CD4-positive, alpha-beta T cell (primary cell): ENCODE measurements at regions not wholly inside any gene's neighbourhood (a gene's known extent, or its start where the extent isn't known, plus 50 kb on each side); places are given as distances from the start of the nearest gene placed in this dataset.

ENCODE experiments used
- ATAC-seq: fragments of 200-7000 bp; cut with Tn5 transposase; one replicate; pipeline ENCODE4 v1.10.0; 2022; ENCODE audit warnings: mild to moderate bottlenecking; ENCODE audit not compliant: poor library complexity
- CTCF ChIA-PET: fragments of 350-600 bp; sonication (Branson Sonifier 250); formaldehyde crosslinking; loops from one replicate; lab custom pipeline; 2021; ENCODE audit warnings: antibody characterized with exemption, inconsistent platforms; lab: Charles Lee
- POLR2A ChIA-PET: fragments of 350-600 bp; sonication (Branson Sonifier 250); formaldehyde crosslinking; loops from one replicate; lab custom pipeline; 2021; ENCODE audit warnings: antibody characterized with exemption, inconsistent platforms; lab: Charles Lee
- DNase-seq, 14 experiments: peaks; one replicate each; pipeline ENCODE4 v3.0.0-alpha.2; 2013 to 2020; ENCODE audit warnings: mixed read lengths in 2 of 14
- H3K27ac ChIP-seq, 2 donors: one replicate each; pipeline versions ENCODE4 v1.5.1 to v1.7.0; 2013; ENCODE audit warnings: low read length in 2 of 2, low read depth in 1 of 2, mild to moderate bottlenecking in 1 of 2
- H3K27me3 ChIP-seq, 2 experiments: 1 replicate in 1 of 2; 2 replicates in 1 of 2; pipeline versions ENCODE4 v1.6.1 to v1.7.0; 2013; ENCODE audit warnings: low read length in 2 of 2, control low read depth in 1 of 2, mild to moderate bottlenecking in 1 of 2, moderate library complexity in 1 of 2; ENCODE audit not compliant: insufficient read depth in 2 of 2, control insufficient read depth in 1 of 2
- H3K36me3 ChIP-seq: one replicate; pipeline ENCODE4 v1.6.1; 2013; ENCODE audit warnings: low read length, control low read depth; ENCODE audit not compliant: insufficient read depth
- H3K4me1 ChIP-seq: one replicate; pipeline ENCODE4 v1.6.1; 2013; ENCODE audit warnings: low read length, control low read depth; ENCODE audit not compliant: insufficient read depth
- H3K4me3 ChIP-seq: one replicate; pipeline ENCODE4 v1.5.1; 2013; ENCODE audit warnings: mild to moderate bottlenecking, low read length, moderate library complexity
- H3K9me3 ChIP-seq, 2 experiments: 1 replicate in 1 of 2; 2 replicates in 1 of 2; pipeline versions ENCODE4 v1.6.1 to v1.7.0; 2013; ENCODE audit warnings: low read length in 2 of 2, mild to moderate bottlenecking in 2 of 2, control low read depth in 1 of 2, moderate library complexity in 1 of 2; ENCODE audit not compliant: control insufficient read depth in 1 of 2, insufficient read depth in 1 of 2
- H3K27ac Mint-ChIP-seq: one replicate; pipeline ENCODE4 v1.8.0; 2020; ENCODE audit warnings: mixed read lengths
- H3K27me3 Mint-ChIP-seq: one replicate; pipeline ENCODE4 v1.8.0; 2021; ENCODE audit warnings: mixed read lengths
- H3K36me3 Mint-ChIP-seq: one replicate; pipeline ENCODE4 v1.8.0; 2021; ENCODE audit warnings: low read depth, mixed read lengths
- H3K4me1 Mint-ChIP-seq: one replicate; pipeline ENCODE4 v1.8.0; 2021; ENCODE audit warnings: low read depth, mixed read lengths
- H3K4me3 Mint-ChIP-seq: one replicate; pipeline ENCODE4 v1.8.0; 2020; ENCODE audit warnings: mild to moderate bottlenecking, mixed read lengths
- H3K9me3 Mint-ChIP-seq: one replicate; pipeline ENCODE4 v1.8.0; 2020; ENCODE audit warnings: mixed read lengths
- CTCF ChIP-seq: fragments of 200-600 bp; IDR thresholded peaks from one replicate; pipeline ENCODE4 v1.8.0; 2022; ENCODE audit warnings: antibody characterized with exemption, mild to moderate bottlenecking
- intact Hi-C, 2 experiments: fragments of 100-400 bp; cut with DNase I in 1 of 2; cut with micrococcal nuclease in 1 of 2; formaldehyde crosslinking; loops; one replicate each; pipeline versions ENCODE4 v1.15.1 to v1.9.0; 2023 to 2025; cut with DNase I, micrococcal nuclease

DNA sequence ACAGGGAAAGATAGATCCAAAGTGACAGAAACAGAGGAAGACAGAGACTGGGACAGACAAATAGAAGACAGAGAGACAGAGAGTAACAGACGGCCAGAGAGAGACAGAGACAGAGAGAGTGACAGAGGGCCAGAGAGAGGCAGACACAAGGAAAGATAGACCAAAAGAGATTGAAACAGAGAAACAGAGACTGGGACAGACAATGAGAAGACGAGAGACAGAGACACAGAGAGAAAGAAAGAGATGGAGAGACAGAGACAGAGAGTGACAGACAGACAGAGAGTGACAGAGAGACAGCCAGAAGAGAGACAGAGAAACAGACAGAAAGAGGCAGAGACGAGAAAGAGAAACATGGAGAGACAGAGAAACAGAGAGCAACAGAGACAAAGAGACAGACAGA lies 127.3 kb downstream of the UQCRFS1 start:
- no peaks in the 10 kb centered on the region for H3K9me3 Mint-ChIP-seq
- no peak for ATAC-seq
- H3K27ac Mint-ChIP-seq = no peak overlapping the region
- no peak for TF ChIP-seq CTCF
- no peaks in the 10 kb centered on the region for H3K4me1 ChIP-seq
- H3K4me3 ChIP-seq = no peak overlapping the region
- H3K36me3 Mint-ChIP-seq = no peaks in the 10 kb centered on the region
- H3K27ac ChIP-seq = no peak overlapping the region
- H3K27me3 ChIP-seq = peaks cover 5 to 6% of the 10 kb centered on the region in 2 experiments
- H3K36me3 ChIP-seq = no peaks in the 10 kb centered on the region
- no peaks in the 10 kb centered on the region for H3K4me1 Mint-ChIP-seq
- ChIA-PET POLR2A (no interaction called here), CTCF (no interaction called here)
- DNase-seq = no peak
- H3K4me3 Mint-ChIP-seq = no peak overlapping the region
- peaks cover 13% of the 10 kb centered on the region for H3K27me3 Mint-ChIP-seq
- intact Hi-C loops = no loop called here
- H3K9me3 ChIP-seq = peaks cover 0 to 4% of the 10 kb centered on the region in 2 experiments

GRCh38 chr19:29085206-29085605 lies 127.7 kb downstream of the UQCRFS1 start:
- H3K27ac Mint-ChIP-seq = no peak overlapping the region
- no peaks in the 10 kb centered on the region for H3K4me1 ChIP-seq
- no peak for ATAC-seq
- ChIA-PET POLR2A (no interaction called here), CTCF (no interaction called here)
- H3K27me3 ChIP-seq = peaks cover 5 to 6% of the 10 kb centered on the region in 2 experiments
- no peak for DNase-seq
- H3K27ac ChIP-seq = no peak overlapping the region
- no peaks in the 10 kb centered on the region for H3K4me1 Mint-ChIP-seq
- intact Hi-C loops = no loop called here
- TF ChIP-seq CTCF = no peak
- no peaks in the 10 kb centered on the region for H3K36me3 Mint-ChIP-seq
- peaks cover 0 to 4% of the 10 kb centered on the region in 2 experiments for H3K9me3 ChIP-seq
- no peak overlapping the region for H3K4me3 ChIP-seq
- H3K9me3 Mint-ChIP-seq = no peaks in the 10 kb centered on the region
- H3K4me3 Mint-ChIP-seq = no peak overlapping the region
- no peaks in the 10 kb centered on the region for H3K36me3 ChIP-seq
- H3K27me3 Mint-ChIP-seq = peaks cover 13% of the 10 kb centered on the region

GRCh38 chr19:29084266-29084665 lies 128.7 kb downstream of the UQCRFS1 start:
- peaks cover 5 to 6% of the 10 kb centered on the region in 2 experiments for H3K27me3 ChIP-seq
- H3K4me3 ChIP-seq = no peak overlapping the region
- ChIA-PET POLR2A (no interaction called here), CTCF (no interaction called here)
- H3K9me3 ChIP-seq = peaks cover 0 to 4% of the 10 kb centered on the region in 2 experiments
- H3K9me3 Mint-ChIP-seq = no peaks in the 10 kb centered on the region
- no peak overlapping the region for H3K27ac ChIP-seq
- no peaks in the 10 kb centered on the region for H3K4me1 ChIP-seq
- intact Hi-C loops = no loop called here
- no peak for DNase-seq
- peaks cover 13% of the 10 kb centered on the region for H3K27me3 Mint-ChIP-seq
- ATAC-seq = no peak
- no peak overlapping the region for H3K27ac Mint-ChIP-seq
- no peaks in the 10 kb centered on the region for H3K4me1 Mint-ChIP-seq
- no peaks in the 10 kb centered on the region for H3K36me3 ChIP-seq
- H3K4me3 Mint-ChIP-seq = no peak overlapping the region
- H3K36me3 Mint-ChIP-seq = no peaks in the 10 kb centered on the region
- TF ChIP-seq CTCF = no peak
